WTC11 (cell line): ENCODE measurements at regions not wholly inside any gene's neighbourhood (a gene's known extent, or its start where the extent isn't known, plus 50 kb on each side); places are given as distances from the start of the nearest gene placed in this dataset.

Source experiments
- ATAC-seq: fragments of 200-7000 bp; cut with Tn5 transposase; 2 replicates; pipeline ENCODE4 v1.10.0; 2021; ENCODE audit warnings: mild to moderate bottlenecking, moderate library complexity
- CTCF ChIA-PET: fragments of 300-600 bp; sonication (Branson Sonifier 250); formaldehyde crosslinking; loops from one replicate; lab custom pipeline; 2021; ENCODE audit warnings: antibody characterized with exemption; lab: Charles Lee
- POLR2A ChIA-PET: fragments of 350-600 bp; sonication (Branson Sonifier 250); formaldehyde crosslinking; loops from one replicate; lab custom pipeline; 2021; ENCODE audit warnings: antibody characterized with exemption; lab: Charles Lee
- DNase-seq: peaks from one replicate; pipeline ENCODE4 v3.0.0; 2021; ENCODE audit warnings: low spot score
- H3K27ac Mint-ChIP-seq: 2 replicates; pipeline ENCODE4 v1.8.0; 2021; ENCODE audit warnings: mixed read lengths
- H3K27me3 Mint-ChIP-seq: 2 replicates; pipeline ENCODE4 v1.8.0; 2021; ENCODE audit warnings: low read depth, mild to moderate bottlenecking, moderate library complexity, mixed read lengths
- H3K36me3 Mint-ChIP-seq: 2 replicates; pipeline ENCODE4 v1.8.0; 2021; ENCODE audit warnings: mixed read lengths
- H3K4me1 Mint-ChIP-seq: 2 replicates; pipeline ENCODE4 v1.8.0; 2022; ENCODE audit warnings: mixed read lengths
- H3K4me3 Mint-ChIP-seq: 2 replicates; pipeline ENCODE4 v1.8.0; 2021; ENCODE audit warnings: mild to moderate bottlenecking, moderate library complexity, mixed read lengths
- H3K9me3 Mint-ChIP-seq: 2 replicates; pipeline ENCODE4 v1.8.0; 2021; ENCODE audit warnings: mixed read lengths
- CBFB ChIP-seq: sonication (generic); formaldehyde crosslinking; IDR thresholded peaks from 2 replicates; pipeline ENCODE4 v1.8.1; 2022; ENCODE audit warnings: mild to moderate bottlenecking, low read depth, missing genetic modification reagents
- ETV6 ChIP-seq: sonication (generic); formaldehyde crosslinking; IDR thresholded peaks from 2 replicates; pipeline ENCODE4 v1.8.1; 2022; ENCODE audit warnings: mild to moderate bottlenecking, missing genetic modification reagents
- FOXP1 ChIP-seq: sonication (generic); formaldehyde crosslinking; IDR thresholded peaks from 2 replicates; pipeline ENCODE4 v1.8.0; 2022; ENCODE audit warnings: missing genetic modification reagents, mild to moderate bottlenecking, moderate library complexity, borderline replicate concordance
- GABPB1 ChIP-seq: sonication (generic); formaldehyde crosslinking; IDR thresholded peaks from 2 replicates; pipeline ENCODE4 v1.8.1; 2023; ENCODE audit warnings: mild to moderate bottlenecking, missing genetic modification reagents
- HMGA2 ChIP-seq: fragments of 250-450 bp; sonication (Bioruptor Pico); IDR thresholded peaks from 2 replicates; pipeline ENCODE4 v1.4.0; 2021; ENCODE audit warnings: mild to moderate bottlenecking, moderate library complexity
- OVOL2 ChIP-seq: fragments of 250-450 bp; sonication (Bioruptor Pico); IDR thresholded peaks from 2 replicates; pipeline ENCODE4 v1.9.0; 2021; ENCODE audit warnings: mild to moderate bottlenecking, borderline replicate concordance
- RELA ChIP-seq: sonication (generic); formaldehyde crosslinking; IDR thresholded peaks from 2 replicates; pipeline ENCODE4 v1.8.1; 2022; ENCODE audit warnings: missing genetic modification reagents, mild to moderate bottlenecking, borderline replicate concordance
- RORB ChIP-seq: fragments of 250-450 bp; sonication (Bioruptor Pico); IDR thresholded peaks from 2 replicates; pipeline ENCODE4 v1.9.0; 2021; ENCODE audit warnings: mild to moderate bottlenecking
- TCF7 ChIP-seq: sonication (generic); formaldehyde crosslinking; IDR thresholded peaks from 2 replicates; pipeline ENCODE4 v1.8.0; 2022; ENCODE audit warnings: mild to moderate bottlenecking, low read depth, missing genetic modification reagents, moderate library complexity
- TEAD4 ChIP-seq: sonication (generic); formaldehyde crosslinking; IDR thresholded peaks from 2 replicates; pipeline ENCODE4 v1.8.0; 2022; ENCODE audit warnings: mild to moderate bottlenecking, missing genetic modification reagents
- ZNF317 ChIP-seq: sonication (generic); formaldehyde crosslinking; IDR thresholded peaks from 2 replicates; pipeline ENCODE4 v1.8.1; 2023; ENCODE audit warnings: low read depth, mild to moderate bottlenecking, moderate library complexity, missing genetic modification reagents, borderline replicate concordance
- ZSCAN18 ChIP-seq: fragments of 250-450 bp; sonication (Bioruptor Pico); IDR thresholded peaks from 2 replicates; pipeline ENCODE4 v2.1.2; 2022; ENCODE audit warnings: mild to moderate bottlenecking, moderate library complexity
- TF ChIP-seq, protein P1 (sequence below): sonication (generic); formaldehyde crosslinking; IDR thresholded peaks from 2 replicates; pipeline ENCODE4 v1.8.1; 2022; ENCODE audit warnings: low read depth, missing genetic modification reagents, borderline replicate concordance
- TF ChIP-seq, protein P2 (sequence below): fragments of 250-450 bp; sonication (Bioruptor Pico); IDR thresholded peaks from 2 replicates; pipeline ENCODE4 v1.9.0; 2021; ENCODE audit warnings: mild to moderate bottlenecking, borderline replicate concordance
- TF ChIP-seq, protein P3 (sequence below): sonication (generic); formaldehyde crosslinking; IDR thresholded peaks from 2 replicates; pipeline ENCODE4 v1.8.0; 2022; ENCODE audit warnings: mild to moderate bottlenecking, missing genetic modification reagents
- TF ChIP-seq, protein P4 (sequence below): fragments of 250-450 bp; sonication (Bioruptor Pico); IDR thresholded peaks from 2 replicates; pipeline ENCODE4 v1.9.0; 2021; ENCODE audit warnings: mild to moderate bottlenecking
- TF ChIP-seq, protein P5 (sequence below): fragments of 250-450 bp; sonication (Bioruptor Pico); conservative IDR thresholded peaks from 2 replicates; pipeline ENCODE4 v1.9.0; 2021; ENCODE audit warnings: mild to moderate bottlenecking

GRCh38 chr1:234844479-234845031 is 234.6 kb upstream of the IRF2BP2 start:
- TF ChIP-seq, protein P1, sequence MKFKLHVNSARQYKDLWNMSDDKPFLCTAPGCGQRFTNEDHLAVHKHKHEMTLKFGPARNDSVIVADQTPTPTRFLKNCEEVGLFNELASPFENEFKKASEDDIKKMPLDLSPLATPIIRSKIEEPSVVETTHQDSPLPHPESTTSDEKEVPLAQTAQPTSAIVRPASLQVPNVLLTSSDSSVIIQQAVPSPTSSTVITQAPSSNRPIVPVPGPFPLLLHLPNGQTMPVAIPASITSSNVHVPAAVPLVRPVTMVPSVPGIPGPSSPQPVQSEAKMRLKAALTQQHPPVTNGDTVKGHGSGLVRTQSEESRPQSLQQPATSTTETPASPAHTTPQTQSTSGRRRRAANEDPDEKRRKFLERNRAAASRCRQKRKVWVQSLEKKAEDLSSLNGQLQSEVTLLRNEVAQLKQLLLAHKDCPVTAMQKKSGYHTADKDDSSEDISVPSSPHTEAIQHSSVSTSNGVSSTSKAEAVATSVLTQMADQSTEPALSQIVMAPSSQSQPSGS (CRISPR knock-in tag) = no peak
- TF ChIP-seq TEAD4 (CRISPR knock-in tag) = no peak
- TF ChIP-seq, protein P2, sequence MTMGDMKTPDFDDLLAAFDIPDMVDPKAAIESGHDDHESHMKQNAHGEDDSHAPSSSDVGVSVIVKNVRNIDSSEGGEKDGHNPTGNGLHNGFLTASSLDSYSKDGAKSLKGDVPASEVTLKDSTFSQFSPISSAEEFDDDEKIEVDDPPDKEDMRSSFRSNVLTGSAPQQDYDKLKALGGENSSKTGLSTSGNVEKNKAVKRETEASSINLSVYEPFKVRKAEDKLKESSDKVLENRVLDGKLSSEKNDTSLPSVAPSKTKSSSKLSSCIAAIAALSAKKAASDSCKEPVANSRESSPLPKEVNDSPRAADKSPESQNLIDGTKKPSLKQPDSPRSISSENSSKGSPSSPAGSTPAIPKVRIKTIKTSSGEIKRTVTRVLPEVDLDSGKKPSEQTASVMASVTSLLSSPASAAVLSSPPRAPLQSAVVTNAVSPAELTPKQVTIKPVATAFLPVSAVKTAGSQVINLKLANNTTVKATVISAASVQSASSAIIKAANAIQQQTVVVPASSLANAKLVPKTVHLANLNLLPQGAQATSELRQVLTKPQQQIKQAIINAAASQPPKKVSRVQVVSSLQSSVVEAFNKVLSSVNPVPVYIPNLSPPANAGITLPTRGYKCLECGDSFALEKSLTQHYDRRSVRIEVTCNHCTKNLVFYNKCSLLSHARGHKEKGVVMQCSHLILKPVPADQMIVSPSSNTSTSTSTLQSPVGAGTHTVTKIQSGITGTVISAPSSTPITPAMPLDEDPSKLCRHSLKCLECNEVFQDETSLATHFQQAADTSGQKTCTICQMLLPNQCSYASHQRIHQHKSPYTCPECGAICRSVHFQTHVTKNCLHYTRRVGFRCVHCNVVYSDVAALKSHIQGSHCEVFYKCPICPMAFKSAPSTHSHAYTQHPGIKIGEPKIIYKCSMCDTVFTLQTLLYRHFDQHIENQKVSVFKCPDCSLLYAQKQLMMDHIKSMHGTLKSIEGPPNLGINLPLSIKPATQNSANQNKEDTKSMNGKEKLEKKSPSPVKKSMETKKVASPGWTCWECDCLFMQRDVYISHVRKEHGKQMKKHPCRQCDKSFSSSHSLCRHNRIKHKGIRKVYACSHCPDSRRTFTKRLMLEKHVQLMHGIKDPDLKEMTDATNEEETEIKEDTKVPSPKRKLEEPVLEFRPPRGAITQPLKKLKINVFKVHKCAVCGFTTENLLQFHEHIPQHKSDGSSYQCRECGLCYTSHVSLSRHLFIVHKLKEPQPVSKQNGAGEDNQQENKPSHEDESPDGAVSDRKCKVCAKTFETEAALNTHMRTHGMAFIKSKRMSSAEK (CRISPR knock-in tag) = no peak
- TF ChIP-seq, protein P3, sequence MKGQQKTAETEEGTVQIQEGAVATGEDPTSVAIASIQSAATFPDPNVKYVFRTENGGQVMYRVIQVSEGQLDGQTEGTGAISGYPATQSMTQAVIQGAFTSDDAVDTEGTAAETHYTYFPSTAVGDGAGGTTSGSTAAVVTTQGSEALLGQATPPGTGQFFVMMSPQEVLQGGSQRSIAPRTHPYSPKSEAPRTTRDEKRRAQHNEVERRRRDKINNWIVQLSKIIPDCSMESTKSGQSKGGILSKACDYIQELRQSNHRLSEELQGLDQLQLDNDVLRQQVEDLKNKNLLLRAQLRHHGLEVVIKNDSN (CRISPR knock-in tag) = no peak
- no peak for TF ChIP-seq RORB
- TF ChIP-seq, protein P4, sequence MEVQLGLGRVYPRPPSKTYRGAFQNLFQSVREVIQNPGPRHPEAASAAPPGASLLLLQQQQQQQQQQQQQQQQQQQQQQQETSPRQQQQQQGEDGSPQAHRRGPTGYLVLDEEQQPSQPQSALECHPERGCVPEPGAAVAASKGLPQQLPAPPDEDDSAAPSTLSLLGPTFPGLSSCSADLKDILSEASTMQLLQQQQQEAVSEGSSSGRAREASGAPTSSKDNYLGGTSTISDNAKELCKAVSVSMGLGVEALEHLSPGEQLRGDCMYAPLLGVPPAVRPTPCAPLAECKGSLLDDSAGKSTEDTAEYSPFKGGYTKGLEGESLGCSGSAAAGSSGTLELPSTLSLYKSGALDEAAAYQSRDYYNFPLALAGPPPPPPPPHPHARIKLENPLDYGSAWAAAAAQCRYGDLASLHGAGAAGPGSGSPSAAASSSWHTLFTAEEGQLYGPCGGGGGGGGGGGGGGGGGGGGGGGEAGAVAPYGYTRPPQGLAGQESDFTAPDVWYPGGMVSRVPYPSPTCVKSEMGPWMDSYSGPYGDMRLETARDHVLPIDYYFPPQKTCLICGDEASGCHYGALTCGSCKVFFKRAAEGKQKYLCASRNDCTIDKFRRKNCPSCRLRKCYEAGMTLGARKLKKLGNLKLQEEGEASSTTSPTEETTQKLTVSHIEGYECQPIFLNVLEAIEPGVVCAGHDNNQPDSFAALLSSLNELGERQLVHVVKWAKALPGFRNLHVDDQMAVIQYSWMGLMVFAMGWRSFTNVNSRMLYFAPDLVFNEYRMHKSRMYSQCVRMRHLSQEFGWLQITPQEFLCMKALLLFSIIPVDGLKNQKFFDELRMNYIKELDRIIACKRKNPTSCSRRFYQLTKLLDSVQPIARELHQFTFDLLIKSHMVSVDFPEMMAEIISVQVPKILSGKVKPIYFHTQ (CRISPR knock-in tag) = no peak
- TF ChIP-seq, protein P5, sequence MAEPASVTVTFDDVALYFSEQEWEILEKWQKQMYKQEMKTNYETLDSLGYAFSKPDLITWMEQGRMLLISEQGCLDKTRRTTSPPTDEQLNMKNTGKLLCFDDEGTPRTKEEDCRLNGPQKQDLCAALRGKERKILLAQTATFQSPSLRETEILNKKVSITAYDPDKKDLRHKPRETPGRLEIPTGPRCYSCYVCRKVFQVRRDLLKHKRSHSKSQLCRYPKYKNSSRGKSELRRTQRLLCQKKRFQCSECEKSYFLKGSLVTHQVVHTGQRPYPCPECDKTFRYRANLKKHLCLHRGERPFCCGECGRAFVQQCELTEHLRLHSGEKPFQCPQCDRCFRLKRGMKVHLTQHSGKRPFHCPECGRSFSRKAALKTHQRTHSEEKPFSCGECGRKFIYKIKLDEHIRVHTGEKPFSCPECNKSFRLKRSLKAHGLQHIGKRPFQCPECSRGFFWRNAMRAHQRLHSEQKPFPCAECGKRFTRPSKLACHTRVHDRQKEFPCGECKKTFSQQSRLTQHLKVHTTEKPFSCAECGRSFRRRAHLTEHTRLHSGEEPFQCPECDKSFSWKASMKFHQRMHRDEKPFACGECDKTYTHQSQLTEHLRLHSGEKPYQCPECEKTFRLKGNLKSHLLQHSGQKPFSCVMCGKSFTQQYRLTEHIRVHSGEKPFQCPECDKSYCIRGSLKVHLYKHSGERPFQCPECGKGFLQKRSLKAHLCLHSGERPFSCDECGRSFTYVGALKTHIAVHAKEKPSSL (CRISPR knock-in tag) = no peak
- ChIA-PET CTCF (interaction anchor here (0.7 to 1.4 kb wide), 2 partner anchors 9 to 247 kb away, joined by 3 to 5 read pairs; no protein-coding TSS in a partner anchor), POLR2A (interaction anchor here (0.6 to 0.7 kb wide), 2 partner anchors 34 to 142 kb away, joined by 3 to 6 read pairs; no protein-coding TSS in a partner anchor)
- Mint-ChIP-seq H3K36me3 (peaks cover under 1% of the 10 kb centered on the region; the same call in 1 of the 2 replicates), H3K4me1 (peaks cover 16% of the 10 kb centered on the region), H3K27ac (peak overlapping the region; percentile 75), H3K4me3 (no peak overlapping the region), H3K27me3 (no peaks in the 10 kb centered on the region), H3K9me3 (peaks cover 18% of the 10 kb centered on the region)
- no peak for DNase-seq
- ATAC-seq = peak; percentile 44; the same call in 1 of the 2 replicates

GRCh38 chr1:234843946-234844345 is 234.0 kb upstream of the IRF2BP2 start:
- Mint-ChIP-seq H3K36me3 (peaks cover 2% of the 10 kb centered on the region; the same call in 1 of the 2 replicates), H3K27me3 (no peaks in the 10 kb centered on the region), H3K9me3 (peaks cover 21% of the 10 kb centered on the region), H3K4me1 (peaks cover 16% of the 10 kb centered on the region), H3K4me3 (no peak overlapping the region), H3K27ac (no peak overlapping the region)
- ATAC-seq (no peak), DNase-seq (no peak)
- CTCF ChIA-PET = interaction anchor here (0.7 to 1.4 kb wide), 2 partner anchors 10 to 246 kb away, joined by 3 to 5 read pairs; no protein-coding TSS in a partner anchor
- POLR2A ChIA-PET = interaction anchor here (0.6 kb wide), 1 partner anchor 35 kb away, joined by 3 read pairs; no protein-coding TSS in a partner anchor
- TF ChIP-seq ZSCAN18 (CRISPR knock-in tag) (no peak), ZNF317 (no peak), FOXP1 (no peak), TCF7 (CRISPR knock-in tag) (no peak), ETV6 (CRISPR knock-in tag) (no peak), CBFB (CRISPR knock-in tag) (no peak), OVOL2 (no peak), HMGA2 (CRISPR knock-in tag) (no peak), GABPB1 (CRISPR knock-in tag) (no peak), RELA (CRISPR knock-in tag) (no peak)
